Thyroid gland (tissue), 4 donors: ENCODE measurements at regions not wholly inside any gene's neighbourhood (a gene's known extent, or its start where the extent isn't known, plus 50 kb on each side); places are given as distances from the start of the nearest gene placed in this dataset.

Experiments used
- POLR2A ChIP-seq, 2 donors: fragments of 450-650 bp; IDR thresholded peaks; one replicate each; pipeline ENCODE4 v1.6.1; 2017; ENCODE audit warnings: antibody characterized with exemption in 2 of 2, mild to moderate bottlenecking in 2 of 2, moderate library complexity in 1 of 2
- TF ChIP-seq, protein P1 (sequence below), 6 experiments: fragments of 200-600 bp in 3 of 6; fragments of 450-650 bp in 3 of 6; sonication (generic) in 3 of 6; IDR thresholded peaks; one replicate each; pipeline ENCODE4 v1.5.1; 2016 to 2019; ENCODE audit warnings: antibody characterized with exemption in 6 of 6, mild to moderate bottlenecking in 2 of 6, inconsistent platforms in 1 of 6, moderate library complexity in 1 of 6

DNA sequence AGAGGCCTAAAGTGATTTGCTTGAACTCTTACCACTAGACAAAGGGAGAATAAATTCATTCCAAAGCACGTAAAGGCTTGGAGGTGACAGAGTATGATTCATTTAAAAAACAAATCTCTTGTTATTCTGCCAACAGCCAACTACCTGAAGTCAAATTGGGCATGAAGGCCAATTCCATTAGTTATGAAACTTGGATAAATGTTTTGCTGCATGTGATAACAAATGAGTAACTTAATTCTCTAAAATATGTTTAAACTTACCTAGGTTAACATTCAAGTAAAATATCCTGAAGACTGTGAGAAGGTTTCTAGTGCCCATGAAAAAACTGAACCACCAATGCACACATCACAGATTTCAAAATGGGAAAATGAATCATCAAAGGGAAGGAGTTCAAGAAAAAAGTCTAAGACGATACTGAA, 120.1 kb upstream of the TSLP start:
- no peak for TF ChIP-seq POLR2A (IDR thresholded peaks at IDR 0.05)
- TF ChIP-seq, protein P1, sequence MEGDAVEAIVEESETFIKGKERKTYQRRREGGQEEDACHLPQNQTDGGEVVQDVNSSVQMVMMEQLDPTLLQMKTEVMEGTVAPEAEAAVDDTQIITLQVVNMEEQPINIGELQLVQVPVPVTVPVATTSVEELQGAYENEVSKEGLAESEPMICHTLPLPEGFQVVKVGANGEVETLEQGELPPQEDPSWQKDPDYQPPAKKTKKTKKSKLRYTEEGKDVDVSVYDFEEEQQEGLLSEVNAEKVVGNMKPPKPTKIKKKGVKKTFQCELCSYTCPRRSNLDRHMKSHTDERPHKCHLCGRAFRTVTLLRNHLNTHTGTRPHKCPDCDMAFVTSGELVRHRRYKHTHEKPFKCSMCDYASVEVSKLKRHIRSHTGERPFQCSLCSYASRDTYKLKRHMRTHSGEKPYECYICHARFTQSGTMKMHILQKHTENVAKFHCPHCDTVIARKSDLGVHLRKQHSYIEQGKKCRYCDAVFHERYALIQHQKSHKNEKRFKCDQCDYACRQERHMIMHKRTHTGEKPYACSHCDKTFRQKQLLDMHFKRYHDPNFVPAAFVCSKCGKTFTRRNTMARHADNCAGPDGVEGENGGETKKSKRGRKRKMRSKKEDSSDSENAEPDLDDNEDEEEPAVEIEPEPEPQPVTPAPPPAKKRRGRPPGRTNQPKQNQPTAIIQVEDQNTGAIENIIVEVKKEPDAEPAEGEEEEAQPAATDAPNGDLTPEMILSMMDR (IDR thresholded peaks at IDR 0.05) = no peak
